Mammary epithelial cell (primary cell): ENCODE measurements at regions not wholly inside any gene's neighbourhood (a gene's known extent, or its start where the extent isn't known, plus 50 kb on each side); places are given as distances from the start of the nearest gene placed in this dataset.

Experiments
- CTCF ChIP-seq, 2 donors: IDR thresholded peaks in 1 of 2; conservative IDR thresholded peaks in 1 of 2; 2 replicates each; pipeline ENCODE4 v1.5.1; 2011 to 2012; ENCODE audit warnings: inconsistent platforms in 2 of 2, low read length in 2 of 2, mild to moderate bottlenecking in 2 of 2, control low read depth in 1 of 2, low read depth in 1 of 2; ENCODE audit not compliant: insufficient read depth in 1 of 2; ENCODE audit errors: extremely low read depth in 1 of 2
- EZH2 ChIP-seq: IDR thresholded peaks from 2 replicates; pipeline ENCODE4 v1.6.1; 2012; ENCODE audit warnings: low read length, inconsistent platforms, borderline replicate concordance

GRCh38 chr15:53031469-53031868, 241.3 kb upstream of the ONECUT1 start:
- TF ChIP-seq CTCF (conservative IDR thresholded peaks at IDR 0.05 in 1 of 2, IDR thresholded peaks at IDR 0.05 in 1 of 2; ENCODE audit: extremely low read depth in 1 of 2, insufficient read depth in 1 of 2, low read depth in 1 of 2, low read length in 2 of 2): no peak
- no peak for TF ChIP-seq EZH2
